HepG2 (cell line): ENCODE measurements at regions not wholly inside any gene's neighbourhood (a gene's known extent, or its start where the extent isn't known, plus 50 kb on each side); places are given as distances from the start of the nearest gene placed in this dataset.

Experiments
- ATAC-seq: fragments of 200-7000 bp; cut with Tn5 transposase; 3 replicates; pipeline ENCODE4 v1.9.1; 2020; ENCODE audit warnings: mild to moderate bottlenecking, moderate library complexity
- BruUV-seq: library from RNA; stranded (reverse); fragments of 400-500 nt; replicated peaks from 2 replicates; lab custom pipeline; 2021; lab: Mats Ljungman, UMichigan
- CTCF ChIA-PET: fragments of 300-600 bp; formaldehyde crosslinking; extraction: SDS; loops from one replicate; lab custom pipeline; 2021; ENCODE audit warnings: low total read pairs, inconsistent platforms, low intra/inter-chr PET ratio; lab: Yijun Ruan, JAX
- POLR2A ChIA-PET: fragments of 350-600 bp; sonication (Branson Sonifier 250); formaldehyde crosslinking; loops from one replicate; lab custom pipeline; 2020; ENCODE audit warnings: antibody characterized with exemption, inconsistent platforms; lab: Yijun Ruan, JAX
- DNase-seq: peaks from one replicate; pipeline ENCODE4 v3.0.0-alpha.2; 2015; ENCODE audit warnings: low spot score
- FAIRE-seq: peaks from 3 replicates; lab custom pipeline; 2011; peaks lifted over from hg19 to GRCh38; lab: Jason Lieb, UNC
- H2AFZ ChIP-seq: one replicate; pipeline ENCODE4 v1.6.1; 2011; ENCODE audit warnings: low read length, inconsistent platforms
- H3K27ac ChIP-seq: fragments of 300-600 bp; 3 replicates; pipeline ENCODE4 v1.8.0; 2011; ENCODE audit warnings: mixed run types, mild to moderate bottlenecking, mixed read lengths, low read length, inconsistent platforms; ENCODE audit not compliant: insufficient read depth; ENCODE audit errors: extremely low read length
- H3K27me3 ChIP-seq, 2 experiments: fragments of 200-600 bp in 1 of 2; 2 replicates in 1 of 2; 3 replicates in 1 of 2; pipeline versions ENCODE4 v1.6.0 to v1.8.0; 2011; ENCODE audit warnings: low read length in 2 of 2, mild to moderate bottlenecking in 2 of 2, moderate library complexity in 2 of 2, inconsistent platforms in 1 of 2; ENCODE audit not compliant: insufficient read depth in 2 of 2, control insufficient read depth in 1 of 2
- H3K36me3 ChIP-seq, 2 experiments: fragments of 200-600 bp in 1 of 2; replicated peaks in 1 of 2; 2 replicates in 1 of 2; 3 replicates in 1 of 2; pipeline versions ENCODE4 v1.5.1 to v1.8.0; 2011; ENCODE audit warnings: low read length in 2 of 2, inconsistent platforms in 1 of 2; ENCODE audit not compliant: insufficient read depth in 2 of 2, control insufficient read depth in 1 of 2
- H3K4me1 ChIP-seq: 2 replicates; pipeline ENCODE4 v1.5.1; 2012; ENCODE audit warnings: low read length, inconsistent platforms; ENCODE audit not compliant: insufficient read depth
- H3K4me2 ChIP-seq: 2 replicates; pipeline ENCODE4 v1.6.0; 2011; ENCODE audit warnings: low read depth, low read length, inconsistent platforms
- H3K4me3 ChIP-seq, 3 experiments: fragments of 200-600 bp in 1 of 3; sonication (generic), shearing (Covaris generic) in 1 of 3; replicated peaks in 1 of 3; 2 replicates each; pipeline ENCODE4 v1.5.1; 2011 to 2016; ENCODE audit warnings: low read length in 3 of 3, inconsistent platforms in 2 of 3, low read depth in 2 of 3, mild to moderate bottlenecking in 2 of 3, control low read depth in 1 of 3, mixed read lengths in 1 of 3; ENCODE audit not compliant: insufficient read depth in 1 of 3
- H3K79me2 ChIP-seq: one replicate; pipeline ENCODE4 v1.6.1; 2011; ENCODE audit warnings: low read length, inconsistent platforms; ENCODE audit not compliant: insufficient read depth
- H3K9ac ChIP-seq: 2 replicates; pipeline ENCODE4 v1.6.0; 2011; ENCODE audit warnings: mild to moderate bottlenecking, low read depth, low read length, inconsistent platforms; ENCODE audit not compliant: insufficient read depth
- H3K9me3 ChIP-seq: 2 replicates; pipeline ENCODE4 v1.5.1; 2012; ENCODE audit warnings: mild to moderate bottlenecking, low read length
- H4K20me1 ChIP-seq: 2 replicates; pipeline ENCODE4 v1.6.0; 2011; ENCODE audit warnings: inconsistent platforms, mild to moderate bottlenecking, low read length, moderate library complexity; ENCODE audit not compliant: insufficient read depth
- PHF8 ChIP-seq: sonication (generic); formaldehyde crosslinking; IDR thresholded peaks from 2 replicates; pipeline ENCODE4 v1.5.0; 2020; ENCODE audit warnings: missing genetic modification reagents
- SP5 ChIP-seq: IDR thresholded peaks from 2 replicates; pipeline ENCODE4 v1.6.1; 2016; ENCODE audit warnings: low read depth, borderline replicate concordance
- U2AF2 ChIP-seq: fragments of 200-400 bp; formaldehyde crosslinking; IDR thresholded peaks from 2 replicates; pipeline ENCODE4 v1.6.1; 2017; ENCODE audit warnings: low read depth, mild to moderate bottlenecking, low read length
- ZC3H13 ChIP-seq: sonication (generic); formaldehyde crosslinking; IDR thresholded peaks from 2 replicates; pipeline ENCODE4 v1.8.1; 2023; ENCODE audit warnings: mild to moderate bottlenecking, missing genetic modification reagents, moderate library complexity
- ZC3H4 ChIP-seq: sonication (generic); formaldehyde crosslinking; IDR thresholded peaks from 2 replicates; pipeline ENCODE4 v1.4.0; 2020; ENCODE audit warnings: missing genetic modification reagents, borderline replicate concordance
- ZSCAN29 ChIP-seq: sonication (generic); formaldehyde crosslinking; conservative IDR thresholded peaks from 2 replicates; pipeline ENCODE4 v1.4.0; 2020; ENCODE audit warnings: mild to moderate bottlenecking, missing genetic modification reagents
- WGBS: methylation state at CpG from one replicate; pipeline ENCODE4 v1.1.6; 2017; ENCODE audit warnings: low lambda C conversion rate; 5-methylcytosine and 5-hydroxymethylcytosine counted together
- in situ Hi-C: cut with HindIII; loops from 2 replicates; pipeline ENCODE4 v1.10.0; 2017; ENCODE audit warnings: low pct_unique_long_range_greater_than_20kb; ENCODE audit not compliant: extremely low pct_ligation_motif_present
- intact Hi-C: fragments of 100-400 bp; cut with micrococcal nuclease; formaldehyde crosslinking; loops from one replicate; pipeline ENCODE4 v1.10.0; 2022; ENCODE audit not compliant: unreplicated experiment

DNA sequence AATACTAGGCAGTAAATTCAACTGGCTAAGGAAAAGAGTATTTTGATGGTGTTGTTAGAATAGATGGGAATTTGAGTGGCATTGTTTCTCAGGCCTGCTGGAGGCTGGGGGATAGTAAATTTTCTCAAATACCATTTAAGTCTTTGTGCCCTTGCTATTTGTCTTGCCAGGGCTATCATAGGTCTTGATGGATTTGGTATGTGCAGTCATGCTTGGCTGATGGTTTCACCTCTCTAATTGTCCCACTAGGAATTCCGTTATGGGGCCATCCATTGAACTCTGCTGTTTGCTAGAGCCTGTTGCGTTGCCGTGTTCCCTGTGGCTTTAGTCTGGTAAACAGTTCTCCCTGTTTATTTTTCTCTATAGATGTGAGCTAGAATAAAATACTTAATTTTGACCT, 438.1 kb upstream of the FAM98A start (continued):
- no peak for TF ChIP-seq U2AF2

DNA sequence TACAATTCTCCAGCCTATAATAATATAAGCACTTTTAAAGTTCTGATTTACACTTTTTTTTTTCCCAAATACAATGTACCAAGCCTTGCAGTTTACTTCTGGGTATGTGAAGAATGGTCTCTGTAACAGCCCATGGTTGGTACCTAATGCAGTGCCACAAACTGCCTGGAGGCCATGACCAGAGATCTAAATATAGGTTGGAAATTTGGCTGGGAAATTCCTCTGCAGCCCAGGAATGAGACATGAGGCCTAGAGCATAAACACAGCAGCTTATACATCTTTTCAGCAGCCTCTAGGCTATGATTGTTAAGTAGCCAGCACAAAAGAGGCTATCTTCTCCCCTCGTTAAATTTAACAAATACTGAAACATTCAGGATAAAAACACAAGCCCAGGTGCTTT, 432.0 kb upstream of the FAM98A start:
- CTCF ChIA-PET = no interaction called here
- Histone ChIP-seq H3K9me3 (peaks cover 13% of the 10 kb centered on the region; the same call in 1 of the 2 replicates), H3K4me1 (no peaks in the 10 kb centered on the region), H3K79me2 (no peaks in the 10 kb centered on the region), H3K4me2 (no peak overlapping the region), H3K36me3 (no peaks in the 10 kb centered on the region), H3K9ac (no peak overlapping the region), H4K20me1 (no peaks in the 10 kb centered on the region), H3K27ac (no peak overlapping the region), H2AFZ (no peak overlapping the region), H3K4me3 (no peak overlapping the region), H3K27me3 (no peaks in the 10 kb centered on the region)
- TF ChIP-seq SP5 (CRISPR knock-in tag) = no peak
- DNase-seq (no peak), ATAC-seq (no peak), FAIRE-seq (no peak)
- 0% methylated on average over 1 of the region's 1 CpG for WGBS
- POLR2A ChIA-PET = no interaction called here
- intact Hi-C loops (no loop called here), in situ Hi-C loops (no loop called here)
- BruUV-seq = no TSS peak

DNA sequence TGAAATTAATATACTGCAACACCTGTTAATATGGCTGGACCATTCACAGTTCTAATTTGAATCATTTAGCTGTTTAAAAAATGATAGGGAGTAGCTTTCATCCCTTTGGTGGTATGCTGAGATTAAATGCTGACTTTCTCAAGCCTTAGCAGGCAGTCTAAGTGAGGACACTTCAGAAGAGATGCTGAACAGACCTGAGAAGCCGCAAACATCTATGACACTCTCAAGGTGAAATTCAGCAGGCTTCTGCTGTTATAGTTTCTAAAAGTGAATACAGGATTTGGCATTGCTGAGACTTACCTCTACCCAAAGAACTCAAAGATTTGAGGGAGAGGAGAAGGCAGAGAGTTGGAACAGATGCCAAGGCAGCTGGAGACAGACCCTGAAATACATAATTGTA, 431.2 kb upstream of the FAM98A start:
- Histone ChIP-seq H3K4me2 (no peak overlapping the region), H3K4me1 (no peaks in the 10 kb centered on the region), H3K27ac (no peak overlapping the region), H4K20me1 (no peaks in the 10 kb centered on the region), H3K9ac (no peak overlapping the region), H3K27me3 (no peaks in the 10 kb centered on the region), H3K36me3 (no peaks in the 10 kb centered on the region), H3K9me3 (peaks cover 12% of the 10 kb centered on the region; the same call in 1 of the 2 replicates), H3K79me2 (no peaks in the 10 kb centered on the region), H2AFZ (no peak overlapping the region), H3K4me3 (no peak overlapping the region)
- intact Hi-C loops (no loop called here), in situ Hi-C loops (no loop called here)
- DNase-seq (no peak), FAIRE-seq (no peak), ATAC-seq (no peak)
- 0% methylated on average over 1 of the region's 1 CpG for WGBS
- ChIA-PET POLR2A (no interaction called here), CTCF (no interaction called here)
- no TSS peak for BruUV-seq
- TF ChIP-seq ZC3H4 (CRISPR knock-in tag) (no peak), ZSCAN29 (CRISPR knock-in tag) (no peak), PHF8 (CRISPR knock-in tag) (no peak), ZC3H13 (CRISPR knock-in tag) (no peak)
